SK-N-SH (cell line): ENCODE measurements at regions not wholly inside any gene's neighbourhood (a gene's known extent, or its start where the extent isn't known, plus 50 kb on each side); places are given as distances from the start of the nearest gene placed in this dataset.

Experiments
- EP300 ChIP-seq, 2 experiments: IDR thresholded peaks; 2 replicates each; pipeline versions ENCODE4 v1.4.0 to v1.6.1; 2012; ENCODE audit warnings: borderline replicate concordance in 1 of 2, low read depth in 1 of 2, low read length in 1 of 2
- GATA2 ChIP-seq: sonication (generic); formaldehyde crosslinking; IDR thresholded peaks from 2 replicates; pipeline ENCODE4 v1.5.0; 2020; ENCODE audit warnings: mild to moderate bottlenecking, missing genetic modification reagents
- NFIC ChIP-seq: IDR thresholded peaks from 2 replicates; pipeline ENCODE4 v1.4.0; 2012; ENCODE audit warnings: borderline replicate concordance
- POLR2AphosphoS5 ChIP-seq: IDR thresholded peaks from 2 replicates; pipeline ENCODE4 v1.6.1; 2012; ENCODE audit warnings: low read depth, low read length
- RAD21 ChIP-seq: IDR thresholded peaks from 2 replicates; pipeline ENCODE4 v1.6.1; 2012; ENCODE audit warnings: mild to moderate bottlenecking, low read length
- SIN3A ChIP-seq: IDR thresholded peaks from 2 replicates; pipeline ENCODE4 v1.6.1; 2012; ENCODE audit warnings: low read depth, mild to moderate bottlenecking, low read length, moderate library complexity, borderline replicate concordance
- TEAD4 ChIP-seq: IDR thresholded peaks from 2 replicates; pipeline ENCODE4 v1.4.0; 2012; ENCODE audit warnings: mild to moderate bottlenecking, borderline replicate concordance; ENCODE audit not compliant: insufficient read depth
- YY1 ChIP-seq: IDR thresholded peaks from 2 replicates; pipeline ENCODE4 v1.4.0; 2012; ENCODE audit warnings: low read depth, mild to moderate bottlenecking
- TF ChIP-seq, protein P1 (sequence below): fragments of 200-600 bp; sonication (generic); IDR thresholded peaks from 2 replicates; pipeline ENCODE4 v1.6.1; 2017; ENCODE audit warnings: antibody characterized with exemption, mild to moderate bottlenecking, moderate library complexity
- TF ChIP-seq, protein P2 (sequence below): IDR thresholded peaks from 2 replicates; pipeline ENCODE4 v1.4.0; 2012; ENCODE audit warnings: low read depth
- TF ChIP-seq, protein P3 (sequence below): IDR thresholded peaks from 2 replicates; pipeline ENCODE4 v1.6.1; 2012; ENCODE audit warnings: mild to moderate bottlenecking, low read depth, low read length, moderate library complexity
- TF ChIP-seq, protein P4 (sequence below): IDR thresholded peaks from 2 replicates; pipeline ENCODE4 v1.4.0; 2012; ENCODE audit warnings: low read depth, borderline replicate concordance

DNA sequence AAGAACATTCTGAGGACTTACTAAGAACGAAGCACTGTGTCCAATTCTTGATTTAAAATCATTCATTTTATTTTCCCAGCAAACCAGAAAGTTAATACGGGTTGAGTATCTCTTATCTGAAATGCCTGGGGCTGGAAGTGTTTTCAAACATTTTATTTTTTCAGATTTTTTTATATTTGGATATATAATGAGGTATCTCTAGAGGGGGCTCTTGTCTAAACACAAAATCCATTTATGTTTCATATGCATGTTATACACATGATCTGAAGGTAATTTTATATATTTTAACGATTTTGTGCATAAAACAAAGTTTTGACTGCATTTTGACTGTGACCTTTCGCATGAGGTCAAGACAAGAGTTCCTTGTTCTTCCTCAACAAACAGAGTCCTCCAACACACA is 320.9 kb downstream of the ASMT start:
- TF ChIP-seq POLR2AphosphoS5 (no peak), NFIC (no peak), SIN3A (no peak), YY1 (no peak), TEAD4 (no peak), EP300 (IDR thresholded peaks at IDR 0.05; ENCODE audit: borderline replicate concordance in 1 of 2, low read depth in 1 of 2, low read length in 1 of 2) (no peak), GATA2 (CRISPR knock-in tag) (no peak), RAD21 (no peak)
- TF ChIP-seq, protein P1, sequence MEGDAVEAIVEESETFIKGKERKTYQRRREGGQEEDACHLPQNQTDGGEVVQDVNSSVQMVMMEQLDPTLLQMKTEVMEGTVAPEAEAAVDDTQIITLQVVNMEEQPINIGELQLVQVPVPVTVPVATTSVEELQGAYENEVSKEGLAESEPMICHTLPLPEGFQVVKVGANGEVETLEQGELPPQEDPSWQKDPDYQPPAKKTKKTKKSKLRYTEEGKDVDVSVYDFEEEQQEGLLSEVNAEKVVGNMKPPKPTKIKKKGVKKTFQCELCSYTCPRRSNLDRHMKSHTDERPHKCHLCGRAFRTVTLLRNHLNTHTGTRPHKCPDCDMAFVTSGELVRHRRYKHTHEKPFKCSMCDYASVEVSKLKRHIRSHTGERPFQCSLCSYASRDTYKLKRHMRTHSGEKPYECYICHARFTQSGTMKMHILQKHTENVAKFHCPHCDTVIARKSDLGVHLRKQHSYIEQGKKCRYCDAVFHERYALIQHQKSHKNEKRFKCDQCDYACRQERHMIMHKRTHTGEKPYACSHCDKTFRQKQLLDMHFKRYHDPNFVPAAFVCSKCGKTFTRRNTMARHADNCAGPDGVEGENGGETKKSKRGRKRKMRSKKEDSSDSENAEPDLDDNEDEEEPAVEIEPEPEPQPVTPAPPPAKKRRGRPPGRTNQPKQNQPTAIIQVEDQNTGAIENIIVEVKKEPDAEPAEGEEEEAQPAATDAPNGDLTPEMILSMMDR = peak; percentile 42
- TF ChIP-seq, protein P2, sequence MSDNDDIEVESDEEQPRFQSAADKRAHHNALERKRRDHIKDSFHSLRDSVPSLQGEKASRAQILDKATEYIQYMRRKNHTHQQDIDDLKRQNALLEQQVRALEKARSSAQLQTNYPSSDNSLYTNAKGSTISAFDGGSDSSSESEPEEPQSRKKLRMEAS = no peak
- TF ChIP-seq, protein P3, sequence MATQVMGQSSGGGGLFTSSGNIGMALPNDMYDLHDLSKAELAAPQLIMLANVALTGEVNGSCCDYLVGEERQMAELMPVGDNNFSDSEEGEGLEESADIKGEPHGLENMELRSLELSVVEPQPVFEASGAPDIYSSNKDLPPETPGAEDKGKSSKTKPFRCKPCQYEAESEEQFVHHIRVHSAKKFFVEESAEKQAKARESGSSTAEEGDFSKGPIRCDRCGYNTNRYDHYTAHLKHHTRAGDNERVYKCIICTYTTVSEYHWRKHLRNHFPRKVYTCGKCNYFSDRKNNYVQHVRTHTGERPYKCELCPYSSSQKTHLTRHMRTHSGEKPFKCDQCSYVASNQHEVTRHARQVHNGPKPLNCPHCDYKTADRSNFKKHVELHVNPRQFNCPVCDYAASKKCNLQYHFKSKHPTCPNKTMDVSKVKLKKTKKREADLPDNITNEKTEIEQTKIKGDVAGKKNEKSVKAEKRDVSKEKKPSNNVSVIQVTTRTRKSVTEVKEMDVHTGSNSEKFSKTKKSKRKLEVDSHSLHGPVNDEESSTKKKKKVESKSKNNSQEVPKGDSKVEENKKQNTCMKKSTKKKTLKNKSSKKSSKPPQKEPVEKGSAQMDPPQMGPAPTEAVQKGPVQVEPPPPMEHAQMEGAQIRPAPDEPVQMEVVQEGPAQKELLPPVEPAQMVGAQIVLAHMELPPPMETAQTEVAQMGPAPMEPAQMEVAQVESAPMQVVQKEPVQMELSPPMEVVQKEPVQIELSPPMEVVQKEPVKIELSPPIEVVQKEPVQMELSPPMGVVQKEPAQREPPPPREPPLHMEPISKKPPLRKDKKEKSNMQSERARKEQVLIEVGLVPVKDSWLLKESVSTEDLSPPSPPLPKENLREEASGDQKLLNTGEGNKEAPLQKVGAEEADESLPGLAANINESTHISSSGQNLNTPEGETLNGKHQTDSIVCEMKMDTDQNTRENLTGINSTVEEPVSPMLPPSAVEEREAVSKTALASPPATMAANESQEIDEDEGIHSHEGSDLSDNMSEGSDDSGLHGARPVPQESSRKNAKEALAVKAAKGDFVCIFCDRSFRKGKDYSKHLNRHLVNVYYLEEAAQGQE = no peak
- TF ChIP-seq, protein P4, sequence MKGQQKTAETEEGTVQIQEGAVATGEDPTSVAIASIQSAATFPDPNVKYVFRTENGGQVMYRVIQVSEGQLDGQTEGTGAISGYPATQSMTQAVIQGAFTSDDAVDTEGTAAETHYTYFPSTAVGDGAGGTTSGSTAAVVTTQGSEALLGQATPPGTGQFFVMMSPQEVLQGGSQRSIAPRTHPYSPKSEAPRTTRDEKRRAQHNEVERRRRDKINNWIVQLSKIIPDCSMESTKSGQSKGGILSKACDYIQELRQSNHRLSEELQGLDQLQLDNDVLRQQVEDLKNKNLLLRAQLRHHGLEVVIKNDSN = no peak
